ENCODE measurements at regions not wholly inside any gene's neighbourhood (a gene's known extent, or its start where the extent isn't known, plus 50 kb on each side); places are given as distances from the start of the nearest gene placed in this dataset.
"Not testable (repeated sequence)": the region's sequence is repeated elsewhere in the genome, so short reads cannot be mapped to it uniquely, and the experiment has no call there.

DNA sequence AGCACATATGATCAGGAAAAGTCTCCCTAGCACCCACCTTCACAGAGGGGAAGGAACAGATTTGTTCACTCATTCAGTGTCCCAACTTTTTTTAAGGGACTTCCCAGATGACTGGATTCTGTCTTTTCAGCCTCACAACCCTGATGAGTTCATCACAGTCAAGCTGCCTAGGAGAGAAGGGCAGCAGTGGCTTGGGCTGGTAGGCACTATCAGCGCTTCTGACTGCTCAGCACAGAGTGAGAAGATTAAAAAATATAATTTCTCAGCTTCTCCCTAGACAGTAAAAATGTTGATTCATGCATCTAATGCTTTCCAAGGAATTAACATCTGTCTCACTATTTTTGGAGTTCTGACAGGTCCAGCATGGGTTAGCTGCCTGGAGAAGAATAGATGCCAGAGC is 328.2 kb downstream of the DTHD1 start:
- H3K9me3 ChIP-seq (ENCODE audit: insufficient read depth, low read length, severe bottlenecking): no peaks in the 10 kb centered on the region
- no peaks in the 10 kb centered on the region for H3K4me1 ChIP-seq (ENCODE audit: insufficient read depth, low read length)
- no peak overlapping the region for H3K4me2 ChIP-seq (ENCODE audit: insufficient read depth, low read length)
- H3K27me3 ChIP-seq (ENCODE audit: insufficient read depth, low read length, poor library complexity): no peaks in the 10 kb centered on the region
- H3K79me2 ChIP-seq (ENCODE audit: insufficient read depth, low read length): no peaks in the 10 kb centered on the region
- H3K36me3 ChIP-seq (ENCODE audit: insufficient read depth, low read length): no peaks in the 10 kb centered on the region
- DNase-seq: no peak
- no peak overlapping the region for H3K9ac ChIP-seq (ENCODE audit: low read depth, low read length)
- H4K20me1 ChIP-seq (ENCODE audit: insufficient read depth, low read length): no peaks in the 10 kb centered on the region
- H3K27ac ChIP-seq (ENCODE audit: low read length): no peak overlapping the region
- no peak overlapping the region for H2AFZ ChIP-seq (ENCODE audit: low read depth, low read length)
- ATAC-seq (ENCODE audit: insufficient read depth, low read depth): no peak
- no peak overlapping the region for H3K4me3 ChIP-seq (ENCODE audit: low read depth in 1 of 2, low read length in 2 of 2)
- TF ChIP-seq, protein P1, sequence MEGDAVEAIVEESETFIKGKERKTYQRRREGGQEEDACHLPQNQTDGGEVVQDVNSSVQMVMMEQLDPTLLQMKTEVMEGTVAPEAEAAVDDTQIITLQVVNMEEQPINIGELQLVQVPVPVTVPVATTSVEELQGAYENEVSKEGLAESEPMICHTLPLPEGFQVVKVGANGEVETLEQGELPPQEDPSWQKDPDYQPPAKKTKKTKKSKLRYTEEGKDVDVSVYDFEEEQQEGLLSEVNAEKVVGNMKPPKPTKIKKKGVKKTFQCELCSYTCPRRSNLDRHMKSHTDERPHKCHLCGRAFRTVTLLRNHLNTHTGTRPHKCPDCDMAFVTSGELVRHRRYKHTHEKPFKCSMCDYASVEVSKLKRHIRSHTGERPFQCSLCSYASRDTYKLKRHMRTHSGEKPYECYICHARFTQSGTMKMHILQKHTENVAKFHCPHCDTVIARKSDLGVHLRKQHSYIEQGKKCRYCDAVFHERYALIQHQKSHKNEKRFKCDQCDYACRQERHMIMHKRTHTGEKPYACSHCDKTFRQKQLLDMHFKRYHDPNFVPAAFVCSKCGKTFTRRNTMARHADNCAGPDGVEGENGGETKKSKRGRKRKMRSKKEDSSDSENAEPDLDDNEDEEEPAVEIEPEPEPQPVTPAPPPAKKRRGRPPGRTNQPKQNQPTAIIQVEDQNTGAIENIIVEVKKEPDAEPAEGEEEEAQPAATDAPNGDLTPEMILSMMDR (IDR thresholded peaks at IDR 0.05; ENCODE audit: borderline replicate concordance, extremely low read depth, low read length, poor library complexity, severe bottlenecking): no peak
- TF ChIP-seq EZH2 (IDR thresholded peaks at IDR 0.05; ENCODE audit: borderline replicate concordance, low read depth, low read length, severe bottlenecking): no peak

DNA sequence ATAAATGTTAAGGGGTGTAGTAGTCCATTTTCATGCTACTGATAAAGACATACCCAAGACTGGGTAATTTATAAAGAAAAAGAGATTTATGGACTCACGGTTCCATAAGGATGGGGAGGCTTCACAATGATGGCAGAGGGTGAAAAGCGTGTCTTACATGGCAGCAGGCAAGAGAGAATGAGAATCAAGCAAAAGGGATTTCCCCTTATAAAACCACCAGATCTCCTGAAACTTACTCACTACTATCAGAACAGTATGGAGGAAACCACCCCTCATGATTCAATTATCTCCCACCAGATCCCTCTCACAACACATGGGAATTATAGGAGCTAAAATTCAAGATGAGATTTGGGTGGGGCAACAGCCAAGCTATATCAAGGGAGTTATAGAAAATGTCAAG is 329.2 kb downstream of the DTHD1 start:
- Histone ChIP-seq H3K4me1 (ENCODE audit: insufficient read depth, low read length) (no peaks in the 10 kb centered on the region), H3K79me2 (ENCODE audit: insufficient read depth, low read length) (no peaks in the 10 kb centered on the region), H3K4me2 (ENCODE audit: insufficient read depth, low read length) (no peak overlapping the region), H3K36me3 (ENCODE audit: insufficient read depth, low read length) (no peaks in the 10 kb centered on the region), H3K9ac (ENCODE audit: low read depth, low read length) (no peak overlapping the region), H2AFZ (ENCODE audit: low read depth, low read length) (no peak overlapping the region), H3K27ac (ENCODE audit: low read length) (no peak overlapping the region), H3K4me3 (ENCODE audit: low read depth in 1 of 2, low read length in 2 of 2) (no peak overlapping the region), H3K9me3 (ENCODE audit: insufficient read depth, low read length, severe bottlenecking) (no peaks in the 10 kb centered on the region), H3K27me3 (ENCODE audit: insufficient read depth, low read length, poor library complexity) (no peaks in the 10 kb centered on the region), H4K20me1 (ENCODE audit: insufficient read depth, low read length) (no peaks in the 10 kb centered on the region)
- TF ChIP-seq, protein P1 (IDR thresholded peaks at IDR 0.05; ENCODE audit: borderline replicate concordance, extremely low read depth, low read length, poor library complexity, severe bottlenecking): no peak
- no peak for TF ChIP-seq EZH2 (IDR thresholded peaks at IDR 0.05; ENCODE audit: borderline replicate concordance, low read depth, low read length, severe bottlenecking)
- no peak for DNase-seq
- no peak for ATAC-seq (ENCODE audit: insufficient read depth, low read depth)

DNA sequence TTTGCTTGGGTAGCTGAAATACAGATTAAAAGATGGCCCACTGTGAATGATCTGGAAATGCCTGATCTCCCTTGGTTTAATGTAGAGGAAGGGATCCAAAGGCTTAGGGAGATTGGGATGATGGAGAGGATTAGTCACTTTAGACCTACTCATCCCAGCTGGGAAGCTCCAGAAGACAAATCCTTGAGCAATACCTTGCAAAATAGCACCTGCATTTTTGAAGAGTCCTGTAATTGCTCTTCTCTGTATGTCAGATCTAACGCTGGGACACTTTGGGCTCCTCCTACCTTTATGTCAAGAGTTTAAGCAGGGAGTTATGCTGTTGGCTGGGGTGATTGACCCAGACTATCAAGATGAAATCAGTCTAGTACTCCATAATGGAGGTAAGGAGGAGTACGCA is 331.7 kb downstream of the DTHD1 start:
- H3K9ac ChIP-seq (ENCODE audit: low read depth, low read length); H3K4me3 ChIP-seq (ENCODE audit: low read depth in 1 of 2, low read length in 2 of 2); ATAC-seq (ENCODE audit: insufficient read depth, low read depth); H3K4me2 ChIP-seq (ENCODE audit: insufficient read depth, low read length); H3K27ac ChIP-seq (ENCODE audit: low read length); H3K4me1 ChIP-seq (ENCODE audit: insufficient read depth, low read length); H4K20me1 ChIP-seq (ENCODE audit: insufficient read depth, low read length); H3K36me3 ChIP-seq (ENCODE audit: insufficient read depth, low read length); H3K27me3 ChIP-seq (ENCODE audit: insufficient read depth, low read length, poor library complexity); DNase-seq; H3K9me3 ChIP-seq (ENCODE audit: insufficient read depth, low read length, severe bottlenecking); H3K79me2 ChIP-seq (ENCODE audit: insufficient read depth, low read length); H2AFZ ChIP-seq (ENCODE audit: low read depth, low read length): not testable (repeated sequence)

DNA sequence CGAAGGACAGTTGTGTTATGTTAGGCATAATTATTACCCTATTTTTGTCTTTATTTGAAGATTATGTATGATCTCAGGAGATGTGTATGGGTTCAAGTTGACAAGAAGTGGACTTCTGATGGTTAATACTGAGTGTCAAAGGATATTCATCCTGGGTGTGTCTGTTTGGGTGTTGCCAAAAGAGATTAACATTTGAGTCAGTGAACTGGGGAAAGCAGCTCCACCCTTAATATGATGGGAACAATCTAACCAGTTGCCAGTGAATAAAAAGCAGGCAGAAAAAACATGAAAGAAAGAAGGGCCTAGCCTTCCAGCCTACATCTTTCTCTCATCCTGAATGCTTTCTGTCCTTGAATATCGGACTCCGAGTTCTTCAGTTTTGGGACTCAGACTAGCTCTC is 332.6 kb downstream of the DTHD1 start:
- H3K27ac ChIP-seq (ENCODE audit: low read length): no peak overlapping the region
- no peak for DNase-seq
- H2AFZ ChIP-seq (ENCODE audit: low read depth, low read length): no peak overlapping the region
- H4K20me1 ChIP-seq (ENCODE audit: insufficient read depth, low read length): no peaks in the 10 kb centered on the region
- H3K4me3 ChIP-seq (ENCODE audit: low read depth in 1 of 2, low read length in 2 of 2): no peak overlapping the region
- ATAC-seq (ENCODE audit: insufficient read depth, low read depth): no peak
- H3K27me3 ChIP-seq (ENCODE audit: insufficient read depth, low read length, poor library complexity): no peaks in the 10 kb centered on the region
- no peak overlapping the region for H3K4me2 ChIP-seq (ENCODE audit: insufficient read depth, low read length)
- H3K9ac ChIP-seq (ENCODE audit: low read depth, low read length): no peak overlapping the region
- H3K36me3 ChIP-seq (ENCODE audit: insufficient read depth, low read length): no peaks in the 10 kb centered on the region
- H3K9me3 ChIP-seq (ENCODE audit: insufficient read depth, low read length, severe bottlenecking): no peaks in the 10 kb centered on the region
- no peaks in the 10 kb centered on the region for H3K79me2 ChIP-seq (ENCODE audit: insufficient read depth, low read length)
- TF ChIP-seq EZH2 (IDR thresholded peaks at IDR 0.05; ENCODE audit: borderline replicate concordance, low read depth, low read length, severe bottlenecking): no peak
- TF ChIP-seq, protein P1 (IDR thresholded peaks at IDR 0.05; ENCODE audit: borderline replicate concordance, extremely low read depth, low read length, poor library complexity, severe bottlenecking): no peak
- no peaks in the 10 kb centered on the region for H3K4me1 ChIP-seq (ENCODE audit: insufficient read depth, low read length)
